PFSK-1 (cell line): ENCODE measurements at regions not wholly inside any gene's neighbourhood (a gene's known extent, or its start where the extent isn't known, plus 50 kb on each side); places are given as distances from the start of the nearest gene placed in this dataset.

Experiments
- FOXP2 ChIP-seq: optimal IDR thresholded peaks from 2 replicates; pipeline ENCODE3; 2011; ENCODE audit warnings: borderline replicate concordance, control low read depth, inconsistent platforms; ENCODE audit not compliant: insufficient read depth; ENCODE audit errors: extremely low read length, extremely low read depth
- POLR2AphosphoS5 ChIP-seq: IDR thresholded peaks from 2 replicates; pipeline ENCODE4 v1.6.1; 2012; ENCODE audit warnings: low read depth, mild to moderate bottlenecking, control low read depth, low read length, moderate library complexity
- REST ChIP-seq, 2 experiments: IDR thresholded peaks; 2 replicates each; pipeline versions ENCODE4 v1.6.1 to v1.8.0; 2011 to 2012; ENCODE audit warnings: low read depth in 2 of 2, low read length in 2 of 2, control low read depth in 1 of 2, inconsistent platforms in 1 of 2, mild to moderate bottlenecking in 1 of 2, moderate library complexity in 1 of 2; ENCODE audit not compliant: insufficient read depth in 1 of 2
- SIN3A ChIP-seq: IDR thresholded peaks from 2 replicates; pipeline ENCODE4 v1.6.1; 2012; ENCODE audit warnings: mild to moderate bottlenecking, low read length, moderate library complexity, borderline replicate concordance; ENCODE audit not compliant: insufficient read depth
- TAF1 ChIP-seq: IDR thresholded peaks from 2 replicates; pipeline ENCODE4 v1.6.1; 2012; ENCODE audit warnings: low read length, control low read depth, borderline replicate concordance; ENCODE audit not compliant: insufficient read depth

- TF ChIP-seq SIN3A (no peak), FOXP2 (no peak)
These were observed 650.9 kb upstream of the TENM3 start for GRCh38 chr4:181592221-181592745.

- TF ChIP-seq FOXP2 = no peak
- no peak for TF ChIP-seq REST (IDR thresholded peaks at IDR 0.05; ENCODE audit: insufficient read depth in 1 of 2, low read depth in 2 of 2, low read length in 2 of 2)
- TF ChIP-seq TAF1 = no peak
- no peak for TF ChIP-seq POLR2AphosphoS5
- no peak for TF ChIP-seq SIN3A
These were observed 649.5 kb upstream of the TENM3 start for GRCh38 chr4:181593703-181594102.

- TF ChIP-seq POLR2AphosphoS5 = no peak
- no peak for TF ChIP-seq REST (IDR thresholded peaks at IDR 0.05; ENCODE audit: insufficient read depth in 1 of 2, low read depth in 2 of 2, low read length in 2 of 2)
- no peak for TF ChIP-seq SIN3A
- no peak for TF ChIP-seq FOXP2
- TF ChIP-seq TAF1 = no peak
These were observed 649.0 kb upstream of the TENM3 start for GRCh38 chr4:181594188-181594587.

- TF ChIP-seq FOXP2 = no peak
- no peak for TF ChIP-seq REST (IDR thresholded peaks at IDR 0.05; ENCODE audit: insufficient read depth in 1 of 2, low read depth in 2 of 2, low read length in 2 of 2)
- no peak for TF ChIP-seq POLR2AphosphoS5
- TF ChIP-seq TAF1 = no peak
- no peak for TF ChIP-seq SIN3A
These were observed 647.5 kb upstream of the TENM3 start for GRCh38 chr4:181595716-181596115.

GRCh38 chr4:181597766-181598165 is 645.4 kb upstream of the TENM3 start:
- no peak for TF ChIP-seq REST (IDR thresholded peaks at IDR 0.05; ENCODE audit: insufficient read depth in 1 of 2, low read depth in 2 of 2, low read length in 2 of 2)
- no peak for TF ChIP-seq TAF1
- TF ChIP-seq SIN3A = no peak
- TF ChIP-seq FOXP2 = no peak
- no peak for TF ChIP-seq POLR2AphosphoS5
